ENCODE measurements at regions not wholly inside any gene's neighbourhood (a gene's known extent, or its start where the extent isn't known, plus 50 kb on each side); places are given as distances from the start of the nearest gene placed in this dataset.

DNA sequence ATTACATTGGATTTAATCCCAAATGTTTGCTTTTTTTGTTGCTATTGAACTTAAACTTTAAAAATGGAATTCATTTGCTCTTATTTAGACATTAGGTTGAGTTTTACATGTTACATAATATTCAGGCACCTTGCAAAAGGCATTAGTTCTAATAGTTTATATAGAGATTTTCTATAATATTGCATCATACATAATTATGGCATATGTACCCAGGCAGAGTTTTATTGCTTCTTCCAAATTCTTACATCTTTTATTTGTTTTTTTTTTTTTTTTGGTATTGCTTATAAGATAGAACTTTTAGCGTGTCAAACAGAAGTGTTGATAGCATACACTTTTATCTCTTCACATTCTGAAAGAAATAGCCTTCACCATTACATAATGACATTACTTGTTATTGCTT lies 487.7 kb downstream of the GABRG1 start:
- no peak for DNase-seq

DNA sequence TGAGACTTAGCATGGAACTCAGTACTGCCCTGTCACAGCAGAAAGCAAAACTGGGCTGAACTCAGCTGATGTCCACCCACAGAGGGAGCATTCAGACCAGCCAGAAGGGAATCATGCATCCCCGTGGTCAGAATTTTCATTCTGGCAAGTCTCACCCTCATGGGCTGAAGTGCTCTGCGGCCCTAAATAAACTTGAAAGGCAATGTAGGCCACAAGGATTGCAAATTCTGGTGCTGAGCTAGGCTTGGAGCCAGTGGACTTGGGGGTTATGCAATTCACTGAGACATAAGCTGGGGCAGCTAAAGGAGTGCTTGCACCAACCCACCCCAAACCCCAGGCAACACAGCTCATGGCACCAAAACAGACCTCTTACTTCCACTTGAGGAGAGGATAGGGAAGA lies 494.1 kb downstream of the GABRG1 start:
- no peak for DNase-seq

DNA sequence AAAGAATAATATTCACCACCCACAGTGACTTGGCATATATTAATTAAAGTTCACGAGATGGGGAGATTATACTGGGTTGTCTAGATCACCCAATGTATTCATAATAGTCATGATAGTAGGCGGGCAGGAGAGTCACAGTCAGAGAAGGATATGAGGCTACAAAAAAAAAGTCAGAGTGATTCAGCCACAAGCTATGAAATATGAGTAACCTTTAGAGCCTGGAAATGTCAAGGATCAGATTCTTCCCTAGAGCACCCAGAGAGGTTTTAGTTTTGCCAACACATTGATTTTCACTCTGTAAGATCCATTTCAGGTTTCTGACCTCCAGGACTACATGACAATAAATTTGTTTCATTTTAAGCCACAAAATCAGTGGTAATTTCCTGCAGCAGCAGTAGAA lies 501.9 kb downstream of the GABRG1 start:
- DNase-seq = no peak

DNA sequence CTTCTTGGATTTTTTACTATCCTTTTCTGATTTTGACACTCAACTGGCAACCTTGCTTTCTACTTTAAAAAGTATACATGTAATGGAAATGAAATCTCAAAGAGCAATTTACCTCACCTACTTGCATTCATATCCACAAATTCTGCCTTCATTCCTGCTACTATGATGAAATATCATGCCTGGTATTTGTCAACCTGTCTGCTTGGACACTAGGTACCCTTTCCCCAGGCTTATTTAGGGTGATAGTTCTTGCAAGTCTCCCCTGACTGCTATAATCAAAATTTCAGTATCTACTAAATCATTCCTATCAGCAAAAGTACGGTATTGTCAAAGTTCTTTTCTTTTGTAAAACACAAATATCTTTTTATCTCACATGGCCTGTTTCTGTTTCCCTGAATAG lies 503.0 kb downstream of the GABRG1 start:
- no peak for DNase-seq

DNA sequence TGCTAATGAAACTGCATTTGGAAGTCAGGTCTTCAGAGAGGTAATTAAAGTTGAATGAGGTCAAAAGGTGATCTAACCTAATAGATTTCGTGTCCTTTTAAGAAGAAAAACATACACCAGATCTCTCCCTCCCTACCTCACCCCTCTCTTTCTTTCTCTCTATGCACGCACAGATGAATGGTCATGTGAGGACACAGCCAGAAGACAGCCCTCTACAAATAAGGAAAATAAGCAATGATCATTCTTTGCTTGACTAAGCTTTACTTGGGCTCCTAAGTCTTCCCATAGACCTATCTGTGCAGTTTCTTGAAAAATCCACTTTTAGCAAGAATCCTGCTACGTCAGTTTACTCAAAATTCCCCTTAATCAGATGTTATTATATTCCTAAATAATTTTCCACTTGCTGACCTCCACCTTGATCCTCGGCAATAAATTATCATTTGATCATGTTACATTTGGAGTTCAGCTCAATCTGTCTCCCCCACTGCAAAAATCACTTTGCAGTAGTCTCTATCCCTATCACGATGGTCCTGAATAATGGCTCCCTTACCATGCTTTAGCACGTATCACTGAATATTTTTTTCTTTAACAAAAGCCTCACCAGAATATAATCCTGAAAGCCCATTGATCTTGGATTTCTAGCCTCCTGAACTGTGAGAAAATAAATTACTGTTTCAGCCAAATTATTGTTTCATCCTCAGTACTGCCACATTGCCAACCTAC lies 527.3 kb downstream of the GABRG1 start:
- DNase-seq = no peak

DNA sequence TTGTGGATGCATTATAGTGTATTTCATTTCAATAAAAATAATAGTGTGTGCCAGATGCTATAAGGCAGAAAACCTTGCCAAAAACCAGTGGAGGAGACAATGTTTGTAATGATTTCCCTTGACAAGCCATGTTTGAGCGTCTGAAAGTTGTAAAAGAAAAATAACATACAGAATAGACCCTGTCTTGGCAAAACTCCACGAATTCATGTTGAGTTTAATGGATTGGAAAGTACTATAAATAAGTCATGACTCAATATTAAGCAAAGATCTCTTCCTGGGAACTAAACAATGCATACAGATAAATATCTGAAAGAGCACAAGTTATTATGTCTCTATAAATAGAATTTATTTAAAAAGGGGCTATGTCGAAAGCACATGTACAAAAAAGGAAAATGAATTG lies 543.5 kb downstream of the GABRG1 start:
- no peak for DNase-seq

DNA sequence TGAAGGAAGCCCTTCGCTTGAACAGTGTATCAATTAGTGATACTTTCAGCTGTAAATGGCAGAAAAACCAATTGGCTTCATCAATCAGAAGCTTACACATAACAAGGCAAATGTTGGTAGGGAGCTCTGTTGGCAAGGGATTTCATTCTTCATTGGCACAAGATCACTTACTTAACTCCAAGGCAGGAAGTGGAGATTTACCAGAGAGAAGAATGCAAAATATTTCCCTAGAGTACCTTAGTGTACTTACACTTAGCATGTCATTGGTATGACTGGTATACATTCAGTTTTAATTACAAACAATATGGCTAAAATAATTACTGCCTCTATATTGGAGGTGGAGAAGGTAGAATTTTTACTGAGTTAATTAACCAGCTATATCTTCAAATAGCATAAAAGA lies 545.0 kb downstream of the GABRG1 start:
- DNase-seq = no peak

DNA sequence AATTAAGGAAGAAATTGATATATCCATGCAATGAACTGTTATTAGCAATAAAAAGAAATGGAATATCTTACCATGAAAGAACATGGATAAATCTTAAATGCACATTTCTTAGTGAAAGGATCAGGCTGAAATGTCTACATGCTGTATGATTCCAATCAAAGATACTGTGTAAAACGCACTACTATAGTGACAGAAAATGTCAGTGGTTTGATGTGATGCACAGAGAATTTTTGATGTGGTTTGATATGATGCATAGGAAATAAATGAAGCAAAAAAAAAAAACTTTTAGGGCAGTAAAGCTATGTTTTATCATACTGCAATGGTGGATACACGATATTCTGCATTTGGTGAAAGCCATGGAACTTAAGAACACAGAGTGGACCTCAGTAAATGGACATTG lies 547.6 kb downstream of the GABRG1 start:
- no peak for DNase-seq

DNA sequence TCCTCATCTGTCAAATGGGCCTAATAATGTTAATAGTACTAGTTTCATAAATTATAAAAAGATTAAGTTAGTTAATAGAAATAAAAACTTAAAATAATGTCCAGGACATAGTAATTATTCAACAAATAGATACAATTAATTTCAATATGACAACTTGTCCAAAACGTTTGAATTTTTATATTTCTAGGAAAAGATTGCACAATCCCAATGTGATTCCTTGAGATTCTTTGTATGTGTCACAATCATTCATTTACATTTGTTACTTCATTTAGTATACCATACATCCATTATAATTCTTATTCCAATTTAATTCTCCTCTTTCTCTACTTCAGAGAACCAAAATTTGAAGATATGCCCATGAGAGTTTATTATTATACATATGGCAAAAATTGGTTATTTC lies 554.2 kb downstream of the GABRG1 start:
- no peak for DNase-seq

DNA sequence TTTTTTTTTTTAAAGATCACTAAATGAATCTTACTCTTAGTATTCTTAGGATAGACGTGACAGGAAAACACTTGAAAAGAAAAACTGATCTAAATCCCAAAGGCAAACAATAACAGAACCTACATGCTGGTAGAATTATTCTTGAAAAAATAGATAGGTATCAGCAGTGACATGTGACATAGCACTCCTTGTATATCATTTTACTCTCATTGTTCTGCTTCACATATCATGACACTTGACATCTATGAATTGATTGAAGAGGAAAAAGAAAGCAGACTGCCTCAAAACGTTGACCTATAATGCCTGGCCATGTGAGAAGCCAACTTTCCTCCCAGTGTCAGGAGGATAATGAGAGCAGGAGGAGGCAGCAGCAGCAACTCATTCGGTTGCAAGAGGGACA lies 555.2 kb downstream of the GABRG1 start:
- no peak for DNase-seq

DNA sequence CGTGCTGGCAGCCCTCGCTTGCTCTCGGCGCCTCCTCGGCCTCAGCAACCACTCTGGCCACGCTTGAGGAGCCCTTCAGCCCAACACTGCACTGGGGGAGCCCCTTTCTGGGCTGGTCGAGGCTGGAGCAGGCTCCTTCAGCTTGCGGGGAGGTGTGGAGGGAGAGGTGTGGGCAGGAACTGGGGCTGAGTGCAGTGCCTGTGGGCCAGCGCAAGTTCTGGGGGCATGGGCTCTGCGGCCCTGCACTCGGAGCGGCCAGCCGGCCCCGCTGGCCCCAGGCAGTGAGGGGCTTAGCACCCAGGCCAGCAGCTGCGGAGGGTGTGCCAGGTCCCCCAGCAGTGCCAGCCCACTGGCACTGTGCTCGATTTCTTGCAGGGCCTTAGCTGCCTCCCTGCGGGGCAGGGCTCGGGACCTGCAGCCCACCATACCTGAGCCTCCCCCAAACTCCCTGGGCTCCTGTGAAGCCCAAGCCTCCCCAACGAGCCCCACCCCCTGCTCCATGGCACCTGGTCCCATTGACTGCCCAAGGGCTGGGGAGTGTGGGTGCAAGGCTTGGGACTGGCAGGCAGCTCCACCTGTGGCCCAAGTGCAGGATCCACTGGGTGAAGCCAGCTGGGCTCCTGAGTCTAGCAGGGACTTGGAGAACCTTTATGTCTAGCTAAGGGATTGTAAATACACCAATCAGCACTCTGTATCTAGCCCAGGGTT lies 556.8 kb downstream of the GABRG1 start:
- DNase-seq = no peak

DNA sequence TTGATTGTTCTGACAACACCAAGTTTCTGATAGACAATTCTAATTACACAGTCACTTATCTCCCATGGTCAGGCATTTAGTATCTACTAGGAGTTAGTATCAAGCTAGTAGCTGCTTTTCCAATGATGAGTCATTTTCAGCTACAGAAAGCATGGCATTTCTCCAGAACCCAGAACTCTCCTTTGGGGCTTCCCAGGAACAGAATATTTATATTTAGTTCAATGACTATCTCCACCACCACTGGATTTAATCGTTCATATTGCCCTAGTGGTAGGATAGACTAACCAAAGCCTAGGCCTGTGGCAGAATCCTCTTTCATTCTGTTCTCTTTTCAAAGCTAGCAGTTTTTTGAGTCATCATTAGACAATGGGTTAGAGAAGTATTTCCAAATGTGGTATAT lies 569.4 kb downstream of the GABRG1 start:
- DNase-seq = no peak

DNA sequence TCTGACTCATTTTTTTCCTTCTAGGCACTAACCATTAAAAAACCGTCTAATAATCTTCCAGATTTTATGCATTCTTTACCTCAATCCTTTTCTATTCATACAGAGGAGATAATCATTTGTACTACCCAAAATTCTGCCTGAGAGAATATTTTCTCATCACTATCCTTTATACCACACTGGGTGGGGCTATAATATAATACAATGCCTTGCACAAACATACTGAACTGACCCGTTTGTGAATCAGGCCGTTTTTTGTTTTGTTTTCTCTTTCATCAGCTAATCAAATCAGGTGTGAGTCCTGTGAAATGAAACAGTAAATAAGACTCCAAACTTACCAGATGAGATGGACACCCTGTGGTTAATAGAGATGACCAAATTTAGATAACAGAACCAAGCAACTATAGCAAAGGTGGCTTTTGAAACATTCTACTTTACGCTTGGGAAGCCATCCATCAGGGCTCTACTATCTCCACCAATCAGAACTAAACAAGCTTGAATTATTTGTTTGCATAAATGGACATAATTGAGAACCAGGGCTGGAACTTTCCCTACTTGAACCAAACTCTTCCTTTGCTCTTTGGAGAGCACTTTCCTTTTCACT lies 573.0 kb downstream of the GABRG1 start:
- DNase-seq = no peak

DNA sequence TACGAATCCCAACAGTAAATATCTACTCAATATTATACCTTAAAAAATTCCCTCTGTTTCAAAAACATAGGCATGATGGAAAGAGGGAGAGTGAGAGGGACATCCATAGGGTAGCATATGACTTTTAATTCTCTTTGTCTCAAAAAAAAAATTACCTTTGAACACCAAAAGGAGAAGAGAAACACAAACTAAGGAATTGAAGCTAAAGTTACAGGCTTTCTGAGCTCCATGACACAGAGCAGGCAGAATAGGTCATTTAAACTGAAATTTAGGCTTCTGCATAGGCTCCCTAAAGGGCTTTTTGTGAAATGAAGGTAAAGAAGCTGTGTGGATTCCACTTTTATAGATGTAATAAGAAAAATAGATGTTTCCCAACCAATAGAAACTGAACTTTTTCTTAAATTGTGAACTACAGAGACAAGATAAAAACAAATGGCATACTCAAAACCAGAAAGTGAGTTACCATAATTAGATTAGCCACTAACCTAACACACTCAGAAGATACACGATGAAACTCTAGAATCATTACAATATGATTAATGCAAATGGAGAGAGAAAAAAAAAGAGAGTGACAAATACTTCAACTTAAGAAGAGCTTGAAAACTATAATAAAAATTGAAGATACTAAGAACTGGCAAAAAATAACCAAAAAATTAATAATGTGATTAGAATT lies 584.6 kb downstream of the GABRG1 start:
- no peak for DNase-seq

DNA sequence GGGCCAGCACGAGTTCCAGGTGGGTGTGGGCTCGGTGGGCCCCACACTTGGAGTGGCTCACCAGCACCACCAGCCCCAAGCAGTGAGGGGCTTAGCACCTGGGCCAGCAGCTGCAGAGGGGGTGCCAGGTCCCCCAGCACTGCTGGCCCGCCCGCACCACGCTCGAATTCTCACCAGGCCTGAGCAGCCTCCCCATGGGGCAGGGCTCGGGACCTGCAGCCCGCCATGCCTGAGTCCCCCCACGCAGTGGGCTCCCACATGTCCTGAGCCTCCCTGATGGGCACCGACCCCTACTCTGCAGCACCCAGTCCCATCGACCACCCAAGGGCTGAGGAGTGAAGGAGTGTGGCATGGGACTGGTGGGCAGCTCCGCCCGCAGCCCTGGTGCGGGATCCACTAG lies 593.4 kb downstream of the GABRG1 start:
- DNase-seq = no peak

DNA sequence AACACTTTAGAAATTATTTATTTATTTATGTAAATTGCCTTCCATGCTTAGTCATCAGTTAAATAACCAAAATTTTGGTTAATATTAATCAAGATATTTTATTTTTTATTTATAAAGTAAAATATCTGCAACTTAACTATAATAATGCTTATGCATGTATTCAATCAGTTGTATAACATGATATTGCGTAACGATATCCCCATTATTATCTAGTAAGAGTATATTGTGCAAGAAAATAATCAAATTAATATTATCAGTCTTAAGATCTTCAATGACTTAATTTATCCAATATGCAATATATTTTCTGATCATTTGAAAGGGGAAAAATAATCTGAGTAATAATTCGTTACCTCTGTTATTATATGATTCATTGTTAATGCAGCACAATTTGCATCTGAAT lies 596.7 kb downstream of the GABRG1 start:
- DNase-seq = no peak

DNA sequence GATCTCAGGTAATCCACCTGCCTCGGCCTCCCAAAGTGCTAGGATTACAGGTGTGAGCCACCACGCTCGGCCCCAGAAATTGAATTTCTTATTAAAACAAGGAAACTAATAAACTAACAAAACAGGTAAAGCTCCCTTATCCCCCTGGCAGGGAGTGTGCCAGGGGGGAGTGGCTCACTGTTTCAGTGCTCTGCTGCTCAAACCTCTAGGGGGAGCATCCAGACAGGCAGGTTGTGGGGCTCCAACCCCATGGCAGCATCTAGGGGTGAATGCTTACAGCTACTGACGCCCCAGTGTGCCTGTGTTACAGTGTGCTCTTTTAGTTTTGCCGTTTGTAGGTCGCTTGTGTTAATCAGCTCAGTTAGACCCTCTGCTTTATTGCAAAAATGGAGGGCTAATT lies 605.0 kb downstream of the GABRG1 start:
- DNase-seq = no peak

DNA sequence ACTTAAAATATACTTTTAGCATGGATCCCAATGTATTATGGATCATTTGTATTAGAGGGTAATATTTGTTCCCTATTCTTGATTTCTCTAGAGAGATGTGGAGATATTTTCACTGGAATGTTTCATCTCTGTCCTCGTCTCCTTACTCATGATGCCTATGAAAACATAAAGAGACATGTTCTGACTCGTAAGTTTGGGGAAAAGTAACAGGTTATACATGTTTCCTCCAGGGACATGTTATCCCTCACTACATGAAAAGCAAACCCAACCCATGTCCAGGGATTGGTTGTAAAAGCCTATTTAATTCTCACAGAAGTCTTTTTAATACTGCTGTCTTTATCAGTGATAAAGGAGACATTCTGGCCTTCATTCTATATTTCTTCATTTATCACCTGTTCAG lies 621.4 kb downstream of the GABRG1 start:
- no peak for DNase-seq

DNA sequence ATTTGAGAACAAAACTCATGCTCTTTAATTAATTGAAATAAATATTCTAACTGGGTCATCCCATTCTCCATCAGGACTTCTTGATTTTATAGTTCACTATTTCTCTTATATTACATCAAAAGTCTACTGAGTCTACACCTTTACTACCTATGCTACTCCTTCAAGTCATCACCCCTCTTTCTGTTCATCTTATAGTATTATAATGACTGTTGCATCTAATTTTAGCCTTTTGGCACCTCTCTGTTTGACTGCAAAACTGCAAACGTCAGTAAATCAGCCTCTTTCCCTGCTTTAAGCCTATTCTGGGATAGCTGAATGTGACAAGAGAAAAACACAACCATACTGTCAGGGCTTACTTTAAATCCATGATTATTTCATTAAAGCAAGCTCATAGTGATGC lies 639.1 kb downstream of the GABRG1 start:
- DNase-seq = no peak

DNA sequence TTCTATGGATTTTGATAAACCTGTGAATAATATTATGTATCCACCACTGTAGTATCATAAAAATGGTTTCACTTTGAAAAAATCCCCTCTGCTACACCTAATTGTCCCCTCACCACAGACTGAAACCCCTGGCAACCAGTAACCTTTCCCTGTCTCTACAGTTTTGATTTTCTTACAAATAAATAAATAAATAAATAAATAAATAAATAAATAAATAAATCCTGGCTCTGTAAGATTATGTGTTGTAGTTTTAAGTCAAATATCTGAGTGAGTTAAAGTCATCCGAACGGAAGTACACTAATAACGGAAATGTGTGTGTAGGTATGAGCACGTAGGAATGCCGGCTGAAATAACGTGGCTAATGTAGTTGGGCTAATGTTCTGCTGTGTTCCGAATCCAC lies 641.5 kb downstream of the GABRG1 start:
- no peak for DNase-seq

DNA sequence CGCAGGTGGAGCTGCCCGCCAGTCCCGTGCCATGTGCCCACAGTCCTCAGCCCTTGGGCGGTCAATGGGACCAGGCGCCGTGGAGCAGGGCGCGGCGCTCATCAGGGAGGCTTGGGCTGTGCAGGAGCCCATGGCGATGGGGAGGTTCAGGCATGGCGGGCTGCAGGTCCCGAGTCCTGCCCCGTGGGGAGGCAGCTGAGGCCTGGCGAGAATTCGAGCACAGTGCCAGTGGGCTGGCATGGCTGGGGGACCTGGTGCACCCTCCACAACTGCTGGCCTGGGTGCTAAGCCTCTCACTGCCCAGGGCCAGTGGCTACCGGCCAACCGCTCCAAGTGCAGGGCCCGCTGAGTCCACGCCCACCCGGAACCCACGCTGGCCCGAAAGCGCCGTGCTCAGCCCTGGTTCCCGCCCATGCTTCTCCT lies 646.5 kb downstream of the GABRG1 start:
- no peak for DNase-seq

DNA sequence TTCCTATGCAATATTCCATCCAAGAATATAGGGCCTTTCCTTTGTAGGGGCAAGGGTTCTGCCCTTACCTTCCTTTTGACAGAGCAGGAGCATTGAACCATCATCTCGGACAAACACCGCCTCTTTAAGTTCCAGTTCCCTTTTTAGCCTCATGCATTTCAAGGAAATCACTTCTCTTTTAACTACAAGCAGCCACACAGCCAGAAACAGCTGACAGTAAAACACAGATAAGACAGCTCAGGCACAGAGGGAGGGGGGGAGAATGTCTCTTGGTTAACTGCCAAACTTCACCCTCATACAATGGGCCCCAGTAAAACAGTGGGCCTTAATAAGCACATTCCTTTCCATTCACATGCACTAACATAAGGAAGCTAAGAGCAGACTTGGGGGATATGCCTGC lies 648.3 kb downstream of the GABRG1 start:
- no peak for DNase-seq

DNA sequence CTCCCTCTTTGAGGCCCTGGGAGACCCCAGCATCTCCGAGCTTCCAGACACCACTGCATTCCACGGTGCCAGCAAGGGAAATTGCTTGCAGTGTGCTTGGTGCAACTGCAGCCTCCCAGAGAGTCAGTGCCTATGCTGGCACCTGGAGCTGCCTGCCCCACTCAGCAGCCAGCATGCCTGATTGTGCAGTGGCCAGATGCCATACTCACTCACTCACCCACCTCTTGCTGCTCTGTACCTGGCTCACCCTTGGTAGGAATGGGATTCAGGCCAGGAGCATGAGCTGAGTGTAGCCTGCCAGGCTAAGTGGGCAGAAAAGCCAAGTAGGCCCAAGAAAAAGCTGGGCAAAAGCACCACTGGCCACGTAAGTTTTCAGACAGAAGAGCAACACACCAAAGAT lies 651.4 kb downstream of the GABRG1 start:
- no peak for DNase-seq

DNA sequence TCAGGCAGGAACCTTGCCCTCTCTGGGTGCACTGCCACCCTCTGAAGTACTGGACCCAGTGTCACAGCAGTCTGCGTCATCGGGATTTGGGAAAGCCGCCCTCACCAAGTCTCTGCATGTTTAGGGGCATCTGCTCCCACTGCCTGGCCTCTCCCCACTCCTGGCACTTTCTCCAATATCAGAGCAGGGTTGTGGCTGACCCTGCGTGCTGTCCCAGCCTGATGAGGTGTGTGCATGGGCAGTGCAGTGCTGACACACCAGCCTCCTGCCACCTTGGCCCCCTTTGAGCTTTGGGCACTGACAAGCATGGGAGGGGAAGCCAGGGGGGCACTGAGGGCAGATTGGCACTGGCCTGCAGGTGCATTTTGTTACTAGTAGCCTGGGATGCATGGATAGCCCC lies 652.5 kb downstream of the GABRG1 start:
- DNase-seq = no peak

All from KG1 (cell line).